ENCODE measurements at regions not wholly inside any gene's neighbourhood (a gene's known extent, or its start where the extent isn't known, plus 50 kb on each side); places are given as distances from the start of the nearest gene placed in this dataset.

GRCh38 chr6:119895626-119896025 lies 546.1 kb upstream of the MAN1A1 start:
- no peak overlapping the region for H3K4me2 ChIP-seq (ENCODE audit: low read length)
- H3K27ac ChIP-seq (ENCODE audit: low read length) = no peak overlapping the region
- no peak overlapping the region for H2AFZ ChIP-seq (ENCODE audit: low read depth, low read length)
- TF ChIP-seq EZH2phosphoT487 (IDR thresholded peaks at IDR 0.05; ENCODE audit: low read depth) (no peak), CTCF (IDR thresholded peaks at IDR 0.05; ENCODE audit: low read depth, low read length) (no peak)
- H4K20me1 ChIP-seq (ENCODE audit: insufficient read depth, low read length) = no peaks in the 10 kb centered on the region
- no peaks in the 10 kb centered on the region for H3K36me3 ChIP-seq (replicated peaks; ENCODE audit: low read depth, low read length)
- no peak overlapping the region for H3K9ac ChIP-seq (ENCODE audit: low read length)
- no peaks in the 10 kb centered on the region for H3K9me3 ChIP-seq (ENCODE audit: insufficient read depth, low read length)
- no peaks in the 10 kb centered on the region for H3K27me3 ChIP-seq (ENCODE audit: low read depth, low read length)
- H3K79me2 ChIP-seq (ENCODE audit: low read length) = no peaks in the 10 kb centered on the region
- no peak overlapping the region for H3K4me3 ChIP-seq (ENCODE audit: low read length)
- peaks cover 5% of the 10 kb centered on the region; the same call in 1 of the 2 replicates for H3K4me1 ChIP-seq (ENCODE audit: low read length)

- Histone ChIP-seq H3K9ac (ENCODE audit: low read length) (no peak overlapping the region), H3K27me3 (ENCODE audit: low read depth, low read length) (no peaks in the 10 kb centered on the region), H2AFZ (ENCODE audit: low read depth, low read length) (no peak overlapping the region), H3K79me2 (ENCODE audit: low read length) (no peaks in the 10 kb centered on the region), H4K20me1 (ENCODE audit: insufficient read depth, low read length) (no peaks in the 10 kb centered on the region), H3K27ac (ENCODE audit: low read length) (no peak overlapping the region), H3K4me1 (ENCODE audit: low read length) (peaks cover 5% of the 10 kb centered on the region; the same call in 1 of the 2 replicates), H3K36me3 (replicated peaks; ENCODE audit: low read depth, low read length) (no peaks in the 10 kb centered on the region), H3K4me3 (ENCODE audit: low read length) (no peak overlapping the region), H3K4me2 (ENCODE audit: low read length) (no peak overlapping the region), H3K9me3 (ENCODE audit: insufficient read depth, low read length) (no peaks in the 10 kb centered on the region)
- TF ChIP-seq EZH2phosphoT487 (IDR thresholded peaks at IDR 0.05; ENCODE audit: low read depth) (no peak), CTCF (IDR thresholded peaks at IDR 0.05; ENCODE audit: low read depth, low read length) (no peak)
These were observed 545.2 kb upstream of the MAN1A1 start for GRCh38 chr6:119894811-119895210.

- H3K27me3 ChIP-seq (ENCODE audit: low read depth, low read length) = no peaks in the 10 kb centered on the region
- H3K4me3 ChIP-seq (ENCODE audit: low read length) = no peak overlapping the region
- no peaks in the 10 kb centered on the region for H3K79me2 ChIP-seq (ENCODE audit: low read length)
- H3K9me3 ChIP-seq (ENCODE audit: insufficient read depth, low read length) = no peaks in the 10 kb centered on the region
- no peaks in the 10 kb centered on the region for H4K20me1 ChIP-seq (ENCODE audit: insufficient read depth, low read length)
- no peak overlapping the region for H2AFZ ChIP-seq (ENCODE audit: low read depth, low read length)
- H3K4me2 ChIP-seq (ENCODE audit: low read length) = no peak overlapping the region
- no peak for TF ChIP-seq EZH2phosphoT487 (IDR thresholded peaks at IDR 0.05; ENCODE audit: low read depth)
- TF ChIP-seq CTCF (IDR thresholded peaks at IDR 0.05; ENCODE audit: low read depth, low read length) = no peak
- H3K4me1 ChIP-seq (ENCODE audit: low read length) = no peaks in the 10 kb centered on the region
- no peak overlapping the region for H3K27ac ChIP-seq (ENCODE audit: low read length)
- H3K9ac ChIP-seq (ENCODE audit: low read length) = no peak overlapping the region
- H3K36me3 ChIP-seq (replicated peaks; ENCODE audit: low read depth, low read length) = no peaks in the 10 kb centered on the region
These were observed 542.1 kb upstream of the MAN1A1 start for GRCh38 chr6:119891644-119892043.

GRCh38 chr6:119891206-119891605 lies 541.6 kb upstream of the MAN1A1 start:
- Histone ChIP-seq H3K27ac (ENCODE audit: low read length) (no peak overlapping the region), H4K20me1 (ENCODE audit: insufficient read depth, low read length) (no peaks in the 10 kb centered on the region), H2AFZ (ENCODE audit: low read depth, low read length) (no peak overlapping the region)

More at GRCh38 chr6:119891206-119891605, 541.6 kb upstream of the MAN1A1 start:
- no peak for TF ChIP-seq EZH2phosphoT487 (IDR thresholded peaks at IDR 0.05; ENCODE audit: low read depth)
- TF ChIP-seq CTCF (IDR thresholded peaks at IDR 0.05; ENCODE audit: low read depth, low read length) = no peak
- no peak overlapping the region for H3K9ac ChIP-seq (ENCODE audit: low read length)
- H3K79me2 ChIP-seq (ENCODE audit: low read length) = no peaks in the 10 kb centered on the region
- no peaks in the 10 kb centered on the region for H3K36me3 ChIP-seq (replicated peaks; ENCODE audit: low read depth, low read length)
- H3K9me3 ChIP-seq (ENCODE audit: insufficient read depth, low read length) = no peaks in the 10 kb centered on the region
- H3K4me1 ChIP-seq (ENCODE audit: low read length) = no peaks in the 10 kb centered on the region
- H3K4me2 ChIP-seq (ENCODE audit: low read length) = no peak overlapping the region
- H3K27me3 ChIP-seq (ENCODE audit: low read depth, low read length) = no peaks in the 10 kb centered on the region
- H3K4me3 ChIP-seq (ENCODE audit: low read length) = no peak overlapping the region
